ENCODE measurements at regions not wholly inside any gene's neighbourhood (a gene's known extent, or its start where the extent isn't known, plus 50 kb on each side); places are given as distances from the start of the nearest gene placed in this dataset.

DNA sequence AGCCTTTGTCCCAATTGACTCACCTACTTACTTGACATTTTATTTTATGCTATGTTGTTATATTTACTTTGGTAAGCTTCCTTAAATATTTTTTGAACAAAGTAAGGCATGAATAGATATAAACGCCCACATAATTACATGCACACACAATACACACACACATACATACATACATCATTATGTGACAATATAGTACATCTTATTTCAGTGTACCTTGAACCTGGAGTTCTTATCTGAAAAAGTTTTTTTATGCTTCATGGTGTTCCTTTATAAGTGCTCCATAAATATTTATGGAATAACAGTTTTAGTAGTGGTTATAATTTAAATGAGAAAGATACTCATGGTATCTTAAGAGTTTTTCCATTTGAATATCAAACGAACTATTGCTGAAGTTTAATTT, 102.8 kb upstream of the MTPN start:
- Histone ChIP-seq H3K9ac (ENCODE audit: low read length) (no peak overlapping the region), H3K4me3 (ENCODE audit: control extremely low read depth in 1 of 5, extremely low read depth in 1 of 5, insufficient read depth in 1 of 5, low read depth in 2 of 5, low read length in 4 of 5) (no peak overlapping the region), H2AFZ (ENCODE audit: insufficient read depth, low read depth, low read length, poor library complexity, severe bottlenecking) (no peak overlapping the region), H3K4me2 (replicated peaks; ENCODE audit: low read depth, low read length, poor library complexity, severe bottlenecking) (no peak overlapping the region), H3K79me2 (ENCODE audit: control insufficient read depth, insufficient read depth, low read length) (no peaks in the 10 kb centered on the region), H3K4me1 (ENCODE audit: control insufficient read depth in 2 of 2, insufficient read depth in 2 of 2, low read length in 2 of 2) (no peaks in the 10 kb centered on the region), H3K27ac (ENCODE audit: low read length in 2 of 2) (no peak overlapping the region), H4K20me1 (ENCODE audit: control insufficient read depth, insufficient read depth, low read length, poor library complexity, severe bottlenecking) (no peaks in the 10 kb centered on the region), H3K27me3 (replicated peaks in 1 of 4; ENCODE audit: control extremely low read depth in 1 of 4, control insufficient read depth in 3 of 4, insufficient read depth in 4 of 4, low read length in 3 of 4) (no peaks in the 10 kb centered on the region), H3K36me3 (replicated peaks in 1 of 2; ENCODE audit: control extremely low read depth in 1 of 2, control insufficient read depth in 1 of 2, extremely low read depth in 1 of 2, insufficient read depth in 2 of 2, low read length in 1 of 2) (no peaks in the 10 kb centered on the region), H3K9me3 (ENCODE audit: control extremely low read depth in 1 of 3, control insufficient read depth in 2 of 3, insufficient read depth in 1 of 3, low read length in 2 of 3) (no peaks in the 10 kb centered on the region)
- POLR2A ChIA-PET: no interaction called here
- Mint-ChIP-seq H3K4me3 (no peak overlapping the region), H3K4me1 (no peaks in the 10 kb centered on the region), H3K9me3 (ENCODE audit: insufficient read depth) (no peaks in the 10 kb centered on the region), H3K27me3 (no peaks in the 10 kb centered on the region), H3K27ac (no peak overlapping the region)
- ATAC-seq (ENCODE audit: low read depth) (no peak), DNase-seq (no peak)
- TF ChIP-seq CTCF (IDR thresholded peaks at IDR 0.05) (no peak), EZH2 (IDR thresholded peaks at IDR 0.05; ENCODE audit: borderline replicate concordance, insufficient read depth, low read depth, low read length, poor library complexity, severe bottlenecking) (no peak)
- intact Hi-C loops (cut with micrococcal nuclease): no loop called here
- WGBS (ENCODE audit: insufficient coverage): no CpG with 5 or more reads among the region's 2 CpGs
- CTCF ChIA-PET: interaction anchor here (1.1 kb wide), 1 partner anchor 35 kb away, joined by 3 read pairs; no protein-coding TSS in a partner anchor

- intact Hi-C loops (cut with micrococcal nuclease): no loop called here
- Mint-ChIP-seq H3K4me3 (no peak overlapping the region), H3K27ac (no peak overlapping the region), H3K4me1 (no peaks in the 10 kb centered on the region), H3K27me3 (no peaks in the 10 kb centered on the region), H3K9me3 (ENCODE audit: insufficient read depth) (no peaks in the 10 kb centered on the region)
- Histone ChIP-seq H3K9me3 (ENCODE audit: control extremely low read depth in 1 of 3, control insufficient read depth in 2 of 3, insufficient read depth in 1 of 3, low read length in 2 of 3) (no peaks in the 10 kb centered on the region), H3K4me1 (ENCODE audit: control insufficient read depth in 2 of 2, insufficient read depth in 2 of 2, low read length in 2 of 2) (no peaks in the 10 kb centered on the region), H3K9ac (ENCODE audit: low read length) (no peak overlapping the region), H2AFZ (ENCODE audit: insufficient read depth, low read depth, low read length, poor library complexity, severe bottlenecking) (no peak overlapping the region), H3K27me3 (replicated peaks in 1 of 4; ENCODE audit: control extremely low read depth in 1 of 4, control insufficient read depth in 3 of 4, insufficient read depth in 4 of 4, low read length in 3 of 4) (no peaks in the 10 kb centered on the region), H3K4me2 (replicated peaks; ENCODE audit: low read depth, low read length, poor library complexity, severe bottlenecking) (no peak overlapping the region), H3K27ac (ENCODE audit: low read length in 2 of 2) (no peak overlapping the region), H4K20me1 (ENCODE audit: control insufficient read depth, insufficient read depth, low read length, poor library complexity, severe bottlenecking) (no peaks in the 10 kb centered on the region), H3K36me3 (replicated peaks in 1 of 2; ENCODE audit: control extremely low read depth in 1 of 2, control insufficient read depth in 1 of 2, extremely low read depth in 1 of 2, insufficient read depth in 2 of 2, low read length in 1 of 2) (no peaks in the 10 kb centered on the region), H3K4me3 (ENCODE audit: control extremely low read depth in 1 of 5, extremely low read depth in 1 of 5, insufficient read depth in 1 of 5, low read depth in 2 of 5, low read length in 4 of 5) (no peak overlapping the region), H3K79me2 (ENCODE audit: control insufficient read depth, insufficient read depth, low read length) (no peaks in the 10 kb centered on the region)
- POLR2A ChIA-PET: no interaction called here
- no peak for DNase-seq
- 96% methylated on average over 4 of the region's 4 CpGs for WGBS (ENCODE audit: insufficient coverage)
- CTCF ChIA-PET: interaction anchor here (1.1 kb wide), 1 partner anchor 35 kb away, joined by 3 read pairs; no protein-coding TSS in a partner anchor
- ATAC-seq (ENCODE audit: low read depth): no peak
- TF ChIP-seq EZH2 (IDR thresholded peaks at IDR 0.05; ENCODE audit: borderline replicate concordance, insufficient read depth, low read depth, low read length, poor library complexity, severe bottlenecking) (no peak), CTCF (IDR thresholded peaks at IDR 0.05) (no peak)
Measured at GRCh38 chr7:136079478-136079892, 102.3 kb upstream of the MTPN start.

Measured in B cell (primary cell).